Endodermal cell (in vitro differentiated cells): ENCODE measurements at regions not wholly inside any gene's neighbourhood (a gene's known extent, or its start where the extent isn't known, plus 50 kb on each side); places are given as distances from the start of the nearest gene placed in this dataset.

Source experiments
- DNase-seq: peaks from one replicate; pipeline ENCODE4 v3.0.0-alpha.2; 2017
- H3K27ac ChIP-seq: 2 replicates; pipeline ENCODE4 v1.5.1; 2013; ENCODE audit warnings: mild to moderate bottlenecking, low read depth, low read length, moderate library complexity
- H3K27me3 ChIP-seq: 2 replicates; pipeline ENCODE4 v1.6.1; 2013; ENCODE audit warnings: mild to moderate bottlenecking, low read length, moderate library complexity; ENCODE audit not compliant: insufficient read depth, control insufficient read depth, poor library complexity, severe bottlenecking
- H3K36me3 ChIP-seq: 2 replicates; pipeline ENCODE4 v1.7.0; 2013; ENCODE audit warnings: mild to moderate bottlenecking, low read length, moderate library complexity; ENCODE audit not compliant: control insufficient read depth, insufficient read depth
- H3K4me1 ChIP-seq: one replicate; pipeline ENCODE4 v1.7.0; 2013; ENCODE audit warnings: low read length; ENCODE audit not compliant: control insufficient read depth, insufficient read depth
- H3K4me3 ChIP-seq: 2 replicates; pipeline ENCODE4 v1.5.1; 2013; ENCODE audit warnings: mild to moderate bottlenecking, low read length, moderate library complexity
- H3K9ac ChIP-seq: 2 replicates; pipeline ENCODE4 v1.6.1; 2013; ENCODE audit warnings: mild to moderate bottlenecking, low read length, moderate library complexity; ENCODE audit not compliant: poor library complexity, severe bottlenecking; ENCODE audit errors: extremely low read depth
- H3K9me3 ChIP-seq: 2 replicates; pipeline ENCODE4 v1.6.1; 2013; ENCODE audit warnings: mild to moderate bottlenecking, low read length, moderate library complexity; ENCODE audit not compliant: control insufficient read depth
- H3K27ac Mint-ChIP-seq: 2 replicates; pipeline ENCODE4 v1.8.0; 2020; ENCODE audit warnings: mixed read lengths
- H3K27me3 Mint-ChIP-seq: 2 replicates; pipeline ENCODE4 v1.8.0; 2021; ENCODE audit warnings: mild to moderate bottlenecking, mixed read lengths; ENCODE audit not compliant: insufficient read depth
- H3K36me3 Mint-ChIP-seq: 2 replicates; pipeline ENCODE4 v1.8.0; 2020; ENCODE audit warnings: low read depth, mixed read lengths
- H3K4me1 Mint-ChIP-seq: 2 replicates; pipeline ENCODE4 v1.8.0; 2020; ENCODE audit warnings: mixed read lengths
- H3K4me3 Mint-ChIP-seq: 2 replicates; pipeline ENCODE4 v1.8.0; 2020; ENCODE audit warnings: mild to moderate bottlenecking, moderate library complexity, mixed read lengths
- H3K9me3 Mint-ChIP-seq: 2 replicates; pipeline ENCODE4 v1.8.0; 2020; ENCODE audit warnings: mild to moderate bottlenecking, mixed read lengths
- WGBS, 2 experiments: methylation state at CpG; one replicate each; pipeline versions ENCODE4 v1.1.5 to v1.1.7; 2013; ENCODE audit warnings: missing lambda C conversion rate in 2 of 2, mixed read lengths in 1 of 2; ENCODE audit not compliant: insufficient coverage in 1 of 2, insufficient read length in 1 of 2; 5-methylcytosine and 5-hydroxymethylcytosine counted together
- TF ChIP-seq, protein P1 (sequence below): fragments of 200-600 bp; sonication (generic); conservative IDR thresholded peaks from 2 replicates; pipeline ENCODE4 v1.5.0; 2021; ENCODE audit warnings: antibody characterized with exemption, mild to moderate bottlenecking

DNA sequence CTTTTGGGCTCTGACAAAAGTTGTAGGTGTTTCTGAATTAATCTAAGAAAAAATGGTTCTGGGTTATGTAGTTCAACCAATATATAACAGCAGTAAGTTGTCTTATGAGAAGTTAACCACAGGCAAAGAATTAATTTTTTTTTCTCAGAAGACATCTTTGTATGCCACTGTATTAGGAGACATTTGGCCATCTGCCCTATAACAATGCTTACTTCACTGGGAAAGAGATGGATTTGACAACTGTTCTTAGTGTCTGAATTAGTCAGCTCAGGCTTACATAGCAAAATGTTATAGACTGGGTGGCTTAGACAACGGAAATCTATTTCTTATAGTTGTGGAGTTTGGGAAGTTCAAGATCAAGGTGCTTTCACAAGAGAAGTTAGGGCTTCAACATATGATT, 508.1 kb downstream of the STIM2 start:
- Histone ChIP-seq H3K27me3 (no peaks in the 10 kb centered on the region), H3K9ac (no peak overlapping the region), H3K4me3 (no peak overlapping the region), H3K9me3 (no peaks in the 10 kb centered on the region), H3K36me3 (no peaks in the 10 kb centered on the region), H3K27ac (no peak overlapping the region), H3K4me1 (peaks cover 2% of the 10 kb centered on the region)
- H3K36me3 Mint-ChIP-seq, result no peaks in the 10 kb centered on the region
- H3K9me3 Mint-ChIP-seq, result no peaks in the 10 kb centered on the region
- no peak overlapping the region for H3K27ac Mint-ChIP-seq
- no peaks in the 10 kb centered on the region for H3K27me3 Mint-ChIP-seq
- TF ChIP-seq, protein P1, sequence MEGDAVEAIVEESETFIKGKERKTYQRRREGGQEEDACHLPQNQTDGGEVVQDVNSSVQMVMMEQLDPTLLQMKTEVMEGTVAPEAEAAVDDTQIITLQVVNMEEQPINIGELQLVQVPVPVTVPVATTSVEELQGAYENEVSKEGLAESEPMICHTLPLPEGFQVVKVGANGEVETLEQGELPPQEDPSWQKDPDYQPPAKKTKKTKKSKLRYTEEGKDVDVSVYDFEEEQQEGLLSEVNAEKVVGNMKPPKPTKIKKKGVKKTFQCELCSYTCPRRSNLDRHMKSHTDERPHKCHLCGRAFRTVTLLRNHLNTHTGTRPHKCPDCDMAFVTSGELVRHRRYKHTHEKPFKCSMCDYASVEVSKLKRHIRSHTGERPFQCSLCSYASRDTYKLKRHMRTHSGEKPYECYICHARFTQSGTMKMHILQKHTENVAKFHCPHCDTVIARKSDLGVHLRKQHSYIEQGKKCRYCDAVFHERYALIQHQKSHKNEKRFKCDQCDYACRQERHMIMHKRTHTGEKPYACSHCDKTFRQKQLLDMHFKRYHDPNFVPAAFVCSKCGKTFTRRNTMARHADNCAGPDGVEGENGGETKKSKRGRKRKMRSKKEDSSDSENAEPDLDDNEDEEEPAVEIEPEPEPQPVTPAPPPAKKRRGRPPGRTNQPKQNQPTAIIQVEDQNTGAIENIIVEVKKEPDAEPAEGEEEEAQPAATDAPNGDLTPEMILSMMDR, result no peak
- DNase-seq, result no peak
- no peak overlapping the region for H3K4me3 Mint-ChIP-seq
- WGBS, 2 experiments, result 55 to 80% methylated on average over 1 of the region's 1 CpG
- H3K4me1 Mint-ChIP-seq, result peaks cover 3% of the 10 kb centered on the region

DNA sequence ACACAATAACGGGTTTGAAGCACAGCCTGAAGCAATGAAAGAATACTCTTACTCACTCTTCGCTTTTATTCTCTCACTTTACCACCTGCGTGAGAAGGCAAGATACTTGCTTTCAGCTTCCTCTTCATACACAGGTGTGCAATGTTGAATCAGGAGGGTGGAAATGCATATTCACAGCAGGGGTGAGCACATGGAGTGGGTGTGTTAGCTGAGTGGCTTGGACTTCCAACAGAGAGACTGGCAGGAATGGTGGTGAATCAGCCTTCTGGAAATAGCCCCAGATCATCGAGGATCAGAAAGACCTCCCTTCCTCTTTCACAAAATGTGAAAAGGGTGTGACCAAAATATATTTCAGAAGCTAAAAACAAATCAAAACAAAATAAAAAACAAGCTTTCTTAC, 521.2 kb downstream of the STIM2 start:
- Histone ChIP-seq H3K27ac (no peak overlapping the region), H3K9me3 (peaks cover 13% of the 10 kb centered on the region), H3K4me3 (no peak overlapping the region), H3K27me3 (no peaks in the 10 kb centered on the region), H3K9ac (no peak overlapping the region), H3K4me1 (peaks cover 4% of the 10 kb centered on the region), H3K36me3 (no peaks in the 10 kb centered on the region)
- Mint-ChIP-seq H3K27me3 (no peaks in the 10 kb centered on the region), H3K36me3 (no peaks in the 10 kb centered on the region), H3K4me1 (peaks cover 13% of the 10 kb centered on the region), H3K27ac (no peak overlapping the region), H3K9me3 (peaks cover 10% of the 10 kb centered on the region), H3K4me3 (no peak overlapping the region)
- DNase-seq, result no peak
- 89 to 94% methylated on average over 1 to 4 of the region's 4 CpGs for WGBS, 2 experiments
- TF ChIP-seq, protein P1, result no peak

- H3K4me3 Mint-ChIP-seq, result no peak overlapping the region
- H3K9ac ChIP-seq, result no peak overlapping the region
- H3K27me3 ChIP-seq, result no peaks in the 10 kb centered on the region
- H3K27ac ChIP-seq, result no peak overlapping the region
- H3K27ac Mint-ChIP-seq, result no peak overlapping the region
- H3K9me3 ChIP-seq, result peaks cover 14% of the 10 kb centered on the region
- 89 to 100% methylated on average over 1 of the region's 1 CpG for WGBS, 2 experiments
- peaks cover 5% of the 10 kb centered on the region for H3K9me3 Mint-ChIP-seq
- TF ChIP-seq, protein P1, result no peak
- H3K36me3 ChIP-seq, result no peaks in the 10 kb centered on the region
- no peak overlapping the region for H3K4me3 ChIP-seq
- peaks cover 26% of the 10 kb centered on the region for H3K4me1 Mint-ChIP-seq
- DNase-seq, result no peak
- no peaks in the 10 kb centered on the region for H3K36me3 Mint-ChIP-seq
- H3K27me3 Mint-ChIP-seq, result no peaks in the 10 kb centered on the region
- peaks cover 14% of the 10 kb centered on the region for H3K4me1 ChIP-seq
Observed at GRCh38 chr4:27387711-27388110, 527.1 kb downstream of the STIM2 start.
